DMS 273 (cell line): ENCODE measurements at regions not wholly inside any gene's neighbourhood (a gene's known extent, or its start where the extent isn't known, plus 50 kb on each side); places are given as distances from the start of the nearest gene placed in this dataset.
"Not testable (repeated sequence)": the region's sequence is repeated elsewhere in the genome, so short reads cannot be mapped to it uniquely, and the experiment has no call there.

Experiments
- DNase-seq: peaks from one replicate; lab custom pipeline; 2025; ENCODE audit not compliant: unreplicated experiment; lab: John Stamatoyannopoulos, UW

- DNase-seq, result no peak
These were observed 1379.9 kb downstream of the EFNA5 start for GRCh38 chr5:106290841-106291240.

DNA sequence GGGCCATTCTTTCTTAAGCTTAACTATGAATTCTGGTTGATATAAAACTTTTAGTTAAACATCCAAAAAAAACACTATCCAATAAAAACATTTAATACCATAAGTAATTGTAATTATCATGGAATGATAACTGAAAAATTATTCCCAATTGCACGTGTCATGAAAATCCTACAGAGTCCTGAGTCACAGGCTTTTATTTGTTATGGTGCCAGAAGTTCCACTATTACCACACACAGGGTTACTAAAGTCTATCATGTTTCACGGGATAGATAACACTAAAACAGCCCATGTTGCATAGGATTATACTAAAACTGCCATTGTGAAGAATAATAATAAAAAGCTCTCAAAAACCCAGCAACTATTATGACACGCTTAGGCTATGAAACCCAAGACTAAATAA lies 1381.8 kb downstream of the EFNA5 start:
- no peak for DNase-seq

GRCh38 chr5:106277540-106278096 lies 1393.1 kb downstream of the EFNA5 start:
- no peak for DNase-seq

DNA sequence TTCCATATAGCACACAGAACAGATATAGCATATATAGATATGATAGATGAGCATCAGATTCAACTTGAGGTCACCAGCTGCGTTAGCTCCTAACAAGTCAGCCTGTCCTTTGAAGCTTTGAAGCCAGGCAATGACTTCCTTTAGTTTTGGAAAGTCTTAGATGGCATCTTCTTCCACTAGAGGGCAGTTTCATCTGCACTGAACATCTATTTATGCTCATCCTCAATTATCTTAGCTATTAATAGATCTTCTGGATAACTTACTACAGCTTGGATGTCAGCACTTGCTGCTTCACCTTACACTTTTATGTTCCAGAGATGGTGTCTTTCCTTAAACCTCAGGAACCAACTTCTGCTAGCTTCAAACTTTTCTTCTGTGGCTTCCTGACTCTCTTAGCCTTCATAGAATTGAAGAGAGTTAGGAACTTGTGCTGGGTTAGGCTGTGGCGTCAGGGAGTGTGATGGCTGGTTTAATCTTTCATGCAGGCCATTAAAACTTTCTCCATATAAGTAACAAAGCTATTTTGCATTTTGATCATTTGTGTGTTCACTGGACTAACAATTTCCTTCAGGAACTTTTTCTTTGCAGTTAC lies 1401.4 kb downstream of the EFNA5 start:
- DNase-seq, result peak; percentile 31

- no peak for DNase-seq
These were observed 1403.5 kb downstream of the EFNA5 start for GRCh38 chr5:106267256-106267655.

DNA sequence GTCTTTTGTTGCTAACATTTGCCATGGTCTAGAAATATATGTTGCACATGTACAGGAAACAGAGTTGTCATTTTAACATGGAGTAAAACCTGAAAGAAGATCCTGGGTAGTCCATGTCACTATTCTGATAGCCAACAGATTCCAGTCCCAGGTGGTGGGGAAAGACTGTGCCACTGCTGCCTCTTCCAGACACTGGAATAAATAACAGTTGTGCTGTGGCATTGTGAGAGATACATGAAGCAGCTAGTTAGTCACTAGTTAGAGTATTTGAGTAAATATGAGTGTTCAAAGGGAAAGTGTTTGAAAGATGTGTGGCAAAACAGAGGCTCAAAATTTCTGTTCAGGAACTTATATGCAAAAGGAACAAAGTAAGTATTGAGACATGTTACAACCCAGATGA lies 1408.3 kb downstream of the EFNA5 start:
- no peak for DNase-seq

- DNase-seq, result not testable (repeated sequence)
These were observed 1411.2 kb downstream of the EFNA5 start for GRCh38 chr5:106259431-106260090.

DNA sequence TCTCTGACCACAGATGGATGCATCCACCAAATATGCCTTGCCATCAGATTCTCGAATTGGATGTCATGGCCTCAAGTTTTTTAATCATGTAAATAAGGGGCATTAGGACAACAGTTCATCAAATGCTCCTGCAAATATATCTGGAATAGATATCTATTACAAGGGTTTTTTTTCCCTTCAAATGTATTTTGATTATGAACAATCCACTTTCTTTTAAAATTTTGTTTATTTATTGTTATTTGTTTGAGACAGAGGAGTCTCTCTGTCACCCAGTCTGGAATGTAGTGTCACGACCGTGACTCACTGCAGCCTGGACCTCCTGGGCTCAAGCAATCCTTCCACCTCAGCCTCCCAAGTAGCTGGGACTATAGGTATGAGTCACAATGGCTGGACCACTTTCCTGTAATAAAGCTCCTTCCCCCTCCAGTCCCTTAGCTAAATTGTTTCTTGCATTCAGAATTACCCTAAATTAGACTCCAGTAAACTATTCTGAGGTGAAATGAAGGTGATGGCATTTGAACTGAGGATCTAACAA lies 1412.1 kb downstream of the EFNA5 start:
- DNase-seq, result no peak

DNA sequence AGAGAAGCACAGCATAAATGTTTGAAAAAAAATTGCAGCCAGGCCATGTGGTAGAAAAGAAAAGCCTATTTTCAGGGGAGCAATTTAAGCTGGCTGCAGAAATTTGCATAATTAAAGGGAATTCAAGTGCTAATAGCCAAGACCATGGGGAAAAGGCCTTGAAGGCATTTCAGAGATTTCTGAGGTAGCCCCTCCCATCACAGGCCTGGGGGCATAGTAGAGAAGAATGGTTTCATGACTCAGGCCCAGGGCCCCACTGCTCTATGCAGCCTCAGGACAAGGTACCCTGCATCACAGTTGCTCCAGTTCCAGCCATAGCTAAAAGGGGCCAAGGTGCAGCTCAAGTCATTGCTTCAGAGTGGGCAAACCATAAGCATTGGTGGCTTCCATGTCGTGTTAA lies 1416.0 kb downstream of the EFNA5 start:
- no peak for DNase-seq

GRCh38 chr5:106246044-106246745 lies 1424.5 kb downstream of the EFNA5 start:
- DNase-seq, result not testable (repeated sequence)

GRCh38 chr5:106241409-106241808 lies 1429.3 kb downstream of the EFNA5 start:
- DNase-seq, result no peak

DNA sequence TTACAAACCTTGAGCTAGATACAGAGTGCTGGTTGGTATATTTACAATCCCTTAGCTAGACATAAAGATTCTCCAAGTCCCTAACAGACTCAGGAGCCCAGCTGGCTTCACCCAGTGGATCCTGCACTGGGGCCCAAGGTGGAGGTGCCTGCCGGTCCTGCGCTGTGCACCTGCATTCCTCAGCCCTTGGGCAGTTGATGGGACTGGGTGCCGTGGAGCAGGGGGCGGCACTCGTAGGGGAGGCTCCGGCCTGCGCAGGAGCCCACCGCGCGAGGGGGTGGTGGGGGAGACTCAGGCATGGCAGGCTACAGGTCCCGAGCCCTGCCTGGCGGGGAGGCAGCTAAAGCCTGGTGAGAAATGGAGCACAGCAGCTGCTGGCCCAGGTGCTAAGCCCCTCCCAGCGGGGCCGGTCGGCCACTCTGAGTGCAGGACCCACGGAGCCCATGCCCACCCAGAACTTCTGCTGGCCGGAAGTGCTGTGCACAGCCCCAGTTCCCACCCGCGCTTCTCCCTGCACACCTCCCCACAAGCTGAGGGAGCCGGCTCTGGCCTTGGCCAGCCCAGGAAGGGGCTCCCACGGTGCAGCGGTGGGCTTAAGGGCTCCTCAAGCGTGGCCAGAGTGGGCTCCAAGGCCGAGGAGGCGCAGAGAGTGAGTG lies 1464.7 kb downstream of the EFNA5 start:
- no peak for DNase-seq

DNA sequence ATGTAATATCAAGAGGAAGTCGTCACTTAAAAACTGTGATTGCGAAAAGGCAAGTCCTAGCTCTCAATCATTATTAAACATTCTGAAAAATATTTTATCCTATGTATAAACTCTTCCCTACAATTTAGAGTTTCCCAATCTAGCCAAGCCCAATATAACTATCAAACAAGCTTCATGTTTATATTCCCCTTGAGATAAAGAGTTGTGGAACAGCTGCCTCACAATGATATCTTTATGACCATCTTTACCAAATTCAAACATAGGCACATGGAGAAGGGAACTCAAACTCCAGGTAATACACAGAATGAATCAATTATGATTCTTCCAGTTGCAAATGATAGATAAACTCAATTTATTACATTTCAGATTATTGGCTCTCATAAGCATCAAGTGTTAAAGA lies 1468.7 kb downstream of the EFNA5 start:
- DNase-seq, result no peak

DNA sequence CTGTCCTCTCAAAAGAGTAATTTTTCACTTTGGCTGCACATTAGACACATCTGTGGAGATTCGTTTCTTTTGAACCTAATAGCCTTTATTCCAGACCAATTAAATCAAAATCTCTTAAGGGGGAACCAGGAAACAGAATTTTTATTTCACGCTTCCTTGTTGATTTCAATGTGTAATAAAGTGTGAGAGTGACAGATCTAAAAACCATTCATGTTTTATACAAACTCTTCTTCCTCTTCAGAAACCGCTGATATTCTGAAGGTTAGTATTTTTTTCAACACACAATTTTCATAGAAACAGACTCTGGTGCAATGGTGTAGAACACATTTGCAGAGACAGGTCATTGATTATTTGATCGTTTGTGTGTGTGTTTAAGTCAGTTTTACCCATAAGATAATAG lies 1469.8 kb downstream of the EFNA5 start:
- no peak for DNase-seq

DNA sequence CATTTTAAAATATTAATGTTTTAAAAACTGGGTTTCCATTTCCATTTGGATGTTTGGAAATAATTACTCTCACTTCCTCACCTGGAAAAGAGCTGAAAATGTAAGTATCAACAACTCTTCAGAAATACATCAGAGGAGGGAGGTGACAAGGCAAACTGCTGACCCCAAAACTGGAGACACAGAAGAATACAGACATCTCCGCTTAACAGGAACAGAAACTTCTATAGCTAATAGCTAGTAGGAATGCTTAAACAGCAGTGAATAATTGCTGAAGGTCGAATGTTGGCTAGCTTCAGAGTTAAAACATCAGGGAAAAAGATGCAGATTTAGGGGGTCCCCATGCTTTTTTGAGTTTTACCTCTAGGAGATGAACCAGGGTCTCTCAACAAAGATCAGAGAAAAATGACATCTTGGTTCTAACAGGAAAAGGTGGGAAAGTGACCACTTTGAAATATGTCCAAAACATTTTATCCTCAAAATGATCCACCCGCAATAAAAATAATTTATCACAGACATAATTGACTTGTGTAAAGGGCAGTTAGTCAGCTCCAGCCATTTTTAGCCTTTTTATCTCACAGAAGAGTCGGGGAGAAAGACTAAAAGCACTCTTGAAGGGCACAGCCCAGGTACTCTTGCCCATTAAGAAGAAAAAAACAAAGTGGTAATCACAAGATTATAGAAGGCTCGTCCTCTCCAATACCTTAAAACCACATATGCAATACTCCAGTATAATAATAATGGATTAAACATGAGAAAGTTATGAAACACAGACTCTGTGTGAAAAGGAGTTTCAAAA lies 1474.9 kb downstream of the EFNA5 start:
- no peak for DNase-seq

DNA sequence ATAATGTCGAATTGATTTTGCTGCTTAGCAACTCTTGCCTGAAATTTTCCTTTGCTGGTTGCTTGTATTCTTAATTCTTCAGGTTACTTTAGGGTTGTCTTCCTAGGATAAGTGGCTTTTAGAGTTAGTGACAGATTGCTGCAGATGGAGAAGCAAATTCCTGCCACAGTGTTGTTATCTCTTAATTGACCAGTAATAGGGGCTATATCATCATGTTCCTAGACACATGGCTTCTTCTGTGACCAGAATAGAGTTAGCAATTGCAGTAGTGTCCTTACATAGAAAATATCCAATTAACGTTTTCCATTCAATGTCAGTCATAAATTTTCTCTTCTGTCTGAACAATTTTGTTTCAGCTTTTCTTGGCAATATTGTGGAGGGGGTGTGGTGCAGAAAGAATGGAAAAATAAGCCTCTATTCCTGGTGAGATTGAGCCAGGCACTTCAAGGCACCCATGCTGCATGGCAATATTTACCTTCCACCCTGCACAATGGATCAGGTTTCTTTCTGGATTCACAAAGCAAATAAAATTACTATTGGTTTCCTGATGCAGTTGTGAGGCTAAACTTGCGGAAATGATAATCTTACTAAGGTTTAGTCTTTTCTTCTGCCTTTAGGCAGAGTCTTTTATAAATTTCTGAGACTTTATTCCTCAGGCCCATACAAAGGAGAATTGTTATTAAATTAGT lies 1481.5 kb downstream of the EFNA5 start:
- peak; percentile 20 for DNase-seq

- DNase-seq, result no peak
These were observed 1485.1 kb downstream of the EFNA5 start for GRCh38 chr5:106185661-106186081.

- DNase-seq, result no peak
These were observed 1495.8 kb downstream of the EFNA5 start for GRCh38 chr5:106174903-106175302.

GRCh38 chr5:106172681-106173532 lies 1497.8 kb downstream of the EFNA5 start:
- no peak for DNase-seq
